ENCODE measurements at regions not wholly inside any gene's neighbourhood (a gene's known extent, or its start where the extent isn't known, plus 50 kb on each side); places are given as distances from the start of the nearest gene placed in this dataset.
"Not testable (repeated sequence)": the region's sequence is repeated elsewhere in the genome, so short reads cannot be mapped to it uniquely, and the experiment has no call there.

DNA sequence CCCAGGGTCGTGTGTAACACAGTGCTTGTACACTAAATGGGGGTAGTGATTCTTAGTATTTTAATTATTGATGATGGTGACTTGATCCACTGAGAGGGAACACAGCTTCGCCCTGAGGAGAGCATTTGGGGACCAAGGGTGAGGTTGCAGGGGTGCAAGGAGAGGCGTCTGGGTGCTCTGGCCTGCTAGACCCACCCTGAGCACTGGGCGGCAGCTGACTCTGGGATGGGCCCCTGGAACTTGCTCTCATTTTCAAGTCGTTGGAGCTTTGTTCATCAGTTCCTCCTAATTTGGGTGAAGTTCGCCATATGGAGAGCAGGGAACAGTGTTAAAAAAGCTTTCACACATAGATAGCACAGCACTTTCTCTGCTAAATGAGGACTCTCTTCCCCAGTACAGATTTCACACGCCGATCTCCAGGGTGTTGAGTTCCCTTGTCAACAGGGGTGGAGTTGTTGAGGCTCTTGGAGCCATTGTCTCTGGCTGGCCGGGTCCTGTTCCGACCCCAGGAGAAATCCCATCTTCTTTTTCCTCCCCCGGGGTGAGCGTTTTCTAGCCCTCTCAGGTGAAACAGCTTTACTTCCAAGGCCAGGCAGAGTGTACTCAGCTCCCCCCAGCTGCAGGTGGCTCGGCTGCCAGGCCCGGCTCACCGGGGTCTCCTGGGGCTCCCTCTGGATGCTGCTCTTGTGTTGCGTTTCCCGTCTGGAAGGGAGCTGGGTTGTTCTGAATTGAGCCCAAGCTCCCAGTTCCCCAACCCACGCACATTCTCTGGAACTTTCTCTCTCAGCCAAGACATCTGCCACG lies 367.4 kb downstream of the RPS6KC1 start:
- no peak for DNase-seq

DNA sequence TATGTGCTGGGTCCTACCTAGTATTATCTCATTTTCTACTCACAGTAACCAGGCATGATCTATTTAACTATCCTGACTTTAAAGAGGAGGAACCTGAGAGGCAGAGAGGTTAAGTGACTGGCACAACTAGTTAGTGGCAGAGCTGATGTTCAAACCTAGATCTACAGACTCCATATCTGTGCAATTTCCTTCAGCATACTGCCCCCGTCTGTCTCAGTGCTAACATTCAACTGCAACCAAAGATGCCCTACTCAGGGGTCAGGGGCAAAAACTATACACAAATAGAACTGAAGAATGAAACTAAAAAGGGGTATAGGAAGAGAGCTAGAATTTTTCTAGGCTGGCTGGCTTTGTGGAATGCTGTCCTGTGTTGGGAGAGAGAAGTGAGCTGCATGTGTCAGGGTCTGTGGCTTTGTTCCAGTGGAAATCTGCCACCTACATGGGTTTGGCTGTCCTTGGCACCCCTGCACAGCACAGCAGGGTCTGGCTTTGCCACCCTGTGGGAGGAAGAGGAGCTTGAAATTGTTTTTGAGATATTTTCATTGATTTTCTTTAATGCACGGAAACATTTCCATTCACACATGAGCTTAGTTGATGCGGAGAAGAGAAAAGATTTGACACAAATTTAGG lies 368.5 kb downstream of the RPS6KC1 start:
- no peak for DNase-seq

DNA sequence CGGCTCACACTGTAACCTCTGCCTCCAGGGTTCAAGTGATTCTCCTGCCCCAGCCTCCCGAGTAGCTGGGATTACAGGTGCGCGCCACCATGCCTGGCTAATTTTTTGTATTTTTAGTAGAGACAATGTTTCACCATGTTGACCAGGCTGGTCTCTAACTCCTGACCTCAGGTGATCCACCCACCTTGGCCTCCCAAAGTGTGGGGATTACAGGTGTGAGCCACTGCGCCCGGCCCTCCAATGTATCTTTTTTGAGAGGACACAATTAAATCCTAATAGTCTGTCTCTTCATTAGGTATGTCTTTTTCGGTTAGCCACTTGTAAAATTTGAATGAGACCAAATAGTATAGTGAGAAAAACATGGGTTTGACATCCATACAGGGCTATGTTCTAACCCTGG lies 370.1 kb downstream of the RPS6KC1 start:
- DNase-seq = not testable (repeated sequence)

DNA sequence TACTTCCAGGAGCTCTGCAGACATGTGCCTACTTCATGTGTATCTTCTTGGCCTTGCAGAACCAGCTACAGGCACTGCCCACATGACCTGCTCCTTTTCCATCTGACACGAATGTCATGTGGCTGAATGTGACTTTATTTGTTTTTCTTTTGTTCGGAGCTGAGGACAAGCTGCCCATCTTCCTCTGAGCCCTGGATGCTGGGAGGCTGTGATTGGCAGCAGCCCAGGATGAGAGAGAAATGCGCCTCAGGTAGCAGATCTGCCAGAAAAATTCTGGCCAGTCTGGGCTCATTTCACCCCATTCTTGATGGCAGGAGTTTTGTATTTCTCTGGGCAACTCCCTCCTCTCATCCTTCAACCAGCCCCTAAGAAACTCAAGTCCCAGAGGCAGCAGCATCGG lies 372.0 kb downstream of the RPS6KC1 start:
- no peak for DNase-seq

DNA sequence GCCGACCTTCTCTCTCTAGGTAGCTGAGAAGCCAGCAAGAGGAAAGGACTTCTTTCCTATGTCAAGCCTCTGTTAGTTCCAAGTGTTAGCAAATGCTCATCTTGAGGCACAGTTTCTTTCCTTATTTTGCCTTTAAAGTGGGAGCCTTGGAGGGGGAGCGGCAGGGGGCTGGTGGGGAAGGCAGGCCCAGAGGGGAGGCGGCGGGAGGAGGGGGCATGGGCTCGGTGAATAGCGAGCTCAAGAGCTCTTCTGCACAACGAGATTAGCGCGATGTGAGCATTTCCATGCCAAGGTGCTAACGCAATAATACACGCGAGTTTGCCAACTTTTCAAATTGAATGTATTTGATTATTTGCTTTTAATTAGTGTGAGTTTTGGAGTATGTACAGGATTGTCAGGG lies 372.6 kb downstream of the RPS6KC1 start:
- no peak for DNase-seq

DNA sequence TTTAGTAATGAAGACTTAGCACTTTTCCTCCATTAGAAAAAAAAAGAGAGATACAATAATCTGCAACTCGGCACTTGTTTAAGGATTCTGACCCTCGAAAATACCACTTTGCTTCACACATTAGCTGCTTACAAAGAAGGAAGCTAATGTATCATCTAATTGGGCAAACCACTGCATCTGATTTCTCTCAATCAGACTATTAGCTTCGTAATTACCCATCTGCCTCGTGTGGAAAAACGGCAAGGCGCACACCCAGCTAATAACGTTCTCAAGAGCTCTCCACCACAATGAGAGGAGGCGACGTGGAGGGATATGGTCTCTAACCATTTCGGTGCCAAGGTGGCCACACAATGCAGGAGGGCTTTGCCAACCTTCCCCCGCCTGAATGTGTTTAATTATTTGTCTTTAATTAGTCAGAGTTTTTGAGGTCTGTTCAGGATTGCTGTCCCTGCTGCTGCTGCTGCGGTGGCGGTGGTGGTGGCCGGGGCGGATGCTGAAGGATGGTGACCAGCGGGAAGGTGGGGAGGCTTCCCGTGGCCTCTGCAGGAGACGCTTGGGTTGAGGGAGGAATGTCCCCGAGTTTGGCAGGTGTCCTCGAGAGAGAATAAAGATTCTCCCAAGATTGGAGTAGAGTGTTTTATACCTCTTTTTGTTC lies 374.5 kb downstream of the RPS6KC1 start:
- DNase-seq = no peak

DNA sequence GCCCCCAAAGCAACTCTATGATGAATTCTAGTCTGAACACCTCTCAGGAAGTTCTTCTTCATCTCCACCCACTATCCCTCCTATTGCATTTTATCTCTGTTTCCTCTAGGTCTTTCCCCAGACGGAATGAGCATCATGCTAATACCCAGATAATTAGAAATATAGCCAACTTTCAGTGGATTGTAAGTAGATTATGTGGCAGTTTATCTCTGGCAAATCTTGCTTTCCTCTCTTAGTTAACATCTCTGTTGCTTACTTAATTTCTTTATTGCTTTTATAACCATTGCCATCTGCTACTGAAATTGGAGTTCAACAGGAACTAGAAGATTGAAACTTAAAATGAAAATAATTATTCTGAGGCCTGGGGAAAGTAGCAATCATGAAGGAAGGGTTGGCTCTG lies 378.6 kb downstream of the RPS6KC1 start:
- DNase-seq = no peak

DNA sequence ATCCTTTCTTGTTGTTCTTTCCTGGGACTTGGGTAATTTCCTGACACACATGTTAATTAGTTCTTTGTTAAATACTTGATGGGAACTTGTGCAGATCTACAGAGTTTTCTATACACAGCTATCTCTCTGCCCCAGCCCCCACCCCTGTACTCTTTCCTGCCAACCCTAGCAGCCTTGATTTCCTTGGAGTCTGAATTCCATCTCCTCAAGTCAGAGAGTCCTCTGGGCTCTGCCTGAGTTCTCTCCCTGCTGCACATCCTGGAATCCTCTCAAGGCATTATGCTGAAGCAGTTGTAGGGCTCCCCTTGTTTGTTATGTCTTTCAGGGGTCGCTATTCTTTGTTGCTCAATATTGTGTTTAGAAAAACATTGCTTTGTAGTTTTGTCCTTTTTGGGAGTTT lies 384.7 kb downstream of the RPS6KC1 start:
- no peak for DNase-seq

DNA sequence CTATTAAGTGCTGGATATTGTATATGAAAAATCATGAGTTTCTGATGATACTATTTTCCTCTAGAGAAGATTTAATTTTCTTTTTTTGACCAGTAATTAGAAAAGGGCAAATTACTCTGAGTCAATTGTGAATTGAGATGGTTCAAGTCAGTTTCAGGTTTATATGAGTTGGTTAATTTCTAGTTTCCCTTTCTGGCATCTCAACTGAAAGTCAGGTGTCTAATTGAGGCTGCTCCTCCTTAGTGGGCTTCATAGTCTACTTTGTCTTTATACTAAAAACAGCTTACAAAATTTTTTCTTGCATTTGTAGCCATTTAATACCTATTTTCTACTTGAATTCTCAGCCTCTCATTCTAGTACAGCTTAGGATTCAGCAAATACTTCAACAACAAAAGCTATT lies 387.3 kb downstream of the RPS6KC1 start:
- no peak for DNase-seq

DNA sequence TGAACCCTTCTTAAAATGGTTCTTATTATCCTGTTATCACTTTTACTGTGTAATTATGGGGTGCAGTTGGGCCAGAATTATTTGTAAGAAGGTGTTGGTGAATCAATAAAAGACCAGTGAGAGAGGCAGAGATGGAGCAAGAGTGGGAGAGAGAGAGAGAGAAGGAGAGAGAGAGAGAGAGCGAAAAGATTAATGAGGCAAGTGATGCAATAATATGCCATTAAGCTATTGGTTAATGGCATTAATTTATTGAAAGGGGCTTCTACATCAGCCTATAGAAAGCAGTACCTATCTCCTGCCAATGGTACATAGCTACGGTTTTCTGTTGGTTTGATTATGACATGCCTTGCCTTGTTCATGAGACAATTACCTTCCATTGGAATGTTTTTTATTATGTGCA lies 388.7 kb downstream of the RPS6KC1 start:
- DNase-seq = no peak

DNA sequence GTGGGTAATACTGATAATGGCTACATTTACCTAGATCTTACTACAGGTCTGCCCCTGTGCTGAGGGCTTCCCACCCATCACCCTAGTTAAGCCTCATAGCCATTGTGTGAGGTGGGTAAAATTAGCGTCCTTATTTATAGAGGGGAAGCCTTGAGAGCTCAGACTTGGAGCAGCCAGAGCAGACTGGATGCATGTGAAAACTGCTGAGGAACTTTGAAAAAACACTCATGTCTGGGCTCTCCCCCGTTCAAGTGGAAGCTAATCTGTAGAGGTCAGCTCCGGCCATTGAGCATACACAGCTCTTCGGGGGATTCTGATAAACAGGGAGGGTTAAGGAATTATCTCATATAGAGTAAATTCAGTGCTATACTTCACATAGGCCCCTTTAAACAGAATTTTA lies 389.7 kb downstream of the RPS6KC1 start:
- no peak for DNase-seq

DNA sequence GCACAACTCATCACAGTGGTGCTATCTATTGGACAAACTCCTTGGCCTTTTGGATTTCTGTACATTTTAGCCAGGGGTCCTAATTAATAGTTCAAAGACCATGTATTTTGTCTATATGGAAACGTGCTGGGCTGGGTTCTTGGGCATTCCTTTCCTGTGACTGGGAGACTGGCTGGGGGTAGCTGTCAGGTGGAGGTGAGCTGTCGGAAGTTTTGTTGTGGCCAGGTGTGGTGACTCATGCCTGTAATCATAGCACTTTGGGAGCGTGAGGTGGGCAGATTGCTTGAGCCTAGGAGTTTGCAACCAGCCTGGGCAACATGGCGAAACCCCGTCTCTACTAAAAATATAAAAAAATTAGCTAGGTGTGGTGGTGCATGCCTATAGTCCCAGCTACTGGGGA lies 392.4 kb downstream of the RPS6KC1 start:
- no peak for DNase-seq

DNA sequence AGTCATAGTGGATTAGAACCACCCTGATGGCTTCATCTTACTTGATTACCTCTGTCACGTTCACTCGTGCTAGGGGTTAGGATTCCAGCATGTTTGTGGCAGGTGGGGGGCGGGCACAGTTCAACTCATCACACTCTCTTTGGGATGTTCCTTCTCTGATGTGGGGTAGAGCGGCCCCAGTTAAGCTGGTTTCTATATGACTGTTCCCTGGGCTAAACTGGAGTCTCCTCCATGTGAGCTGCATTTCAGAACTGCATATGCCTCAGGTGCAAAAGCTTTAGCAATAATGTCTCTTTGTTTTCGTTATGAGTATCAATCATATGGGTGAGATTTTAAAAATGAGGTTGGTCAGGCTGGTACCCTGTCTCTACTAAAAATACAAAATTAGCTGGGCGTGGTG lies 393.2 kb downstream of the RPS6KC1 start:
- DNase-seq = no peak

DNA sequence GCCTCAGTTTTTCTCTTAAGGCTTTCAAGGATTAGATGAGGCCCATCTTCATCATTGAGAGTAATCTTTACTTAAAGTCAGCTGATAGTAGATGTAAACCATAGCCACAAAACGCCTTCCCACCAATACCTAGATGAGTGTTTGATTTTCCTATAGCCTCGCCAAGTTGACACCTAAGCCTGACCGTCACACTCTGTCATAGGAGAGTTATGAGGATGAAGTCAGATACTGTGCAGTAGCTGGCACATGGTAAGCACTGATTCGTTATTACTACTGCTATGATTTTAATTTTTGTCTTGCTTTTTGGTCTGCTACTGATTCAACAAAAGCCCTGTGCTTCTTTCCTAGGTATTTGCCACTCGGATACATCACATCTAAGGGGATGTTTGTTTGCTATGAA lies 395.5 kb downstream of the RPS6KC1 start:
- DNase-seq = no peak

DNA sequence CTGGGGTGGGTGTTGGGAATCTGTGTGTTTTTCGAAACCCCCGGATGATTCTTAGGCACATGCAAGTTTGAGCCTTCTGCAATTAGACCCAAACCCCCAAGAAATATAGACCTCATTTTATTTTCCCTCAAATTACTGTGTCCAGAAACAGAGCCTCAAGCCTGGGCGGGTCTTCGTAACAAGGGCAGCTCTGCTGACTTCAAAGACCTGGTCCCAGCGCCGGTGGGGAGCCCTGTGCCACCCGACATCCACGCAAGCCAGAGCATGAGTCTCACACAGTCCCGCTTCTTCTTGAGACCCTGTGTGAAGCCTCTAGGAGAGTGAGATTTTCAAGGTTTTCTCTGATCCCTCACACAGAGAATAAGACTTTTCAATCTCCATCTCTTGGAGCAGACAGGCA lies 397.3 kb downstream of the RPS6KC1 start:
- no peak for DNase-seq

DNA sequence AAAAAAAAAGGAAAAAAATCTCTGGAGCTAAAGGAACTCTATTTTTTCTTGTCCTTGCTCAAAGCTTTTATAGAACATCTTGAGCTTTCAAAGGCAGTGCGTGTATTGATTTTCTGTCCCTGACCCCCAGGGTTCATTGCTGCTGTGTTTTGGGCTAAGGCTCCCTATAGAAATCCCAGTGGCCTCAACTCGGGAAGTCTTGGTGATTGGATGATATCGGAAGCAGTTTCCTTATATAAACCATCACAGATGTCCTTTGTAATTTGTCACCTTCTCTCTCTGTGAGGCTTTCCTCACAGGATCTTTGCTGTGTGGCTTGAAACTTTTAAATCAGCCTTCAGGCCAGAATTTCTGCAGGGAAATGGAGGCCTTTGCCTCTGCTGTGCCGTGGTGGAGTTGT lies 397.7 kb downstream of the RPS6KC1 start:
- no peak for DNase-seq

DNA sequence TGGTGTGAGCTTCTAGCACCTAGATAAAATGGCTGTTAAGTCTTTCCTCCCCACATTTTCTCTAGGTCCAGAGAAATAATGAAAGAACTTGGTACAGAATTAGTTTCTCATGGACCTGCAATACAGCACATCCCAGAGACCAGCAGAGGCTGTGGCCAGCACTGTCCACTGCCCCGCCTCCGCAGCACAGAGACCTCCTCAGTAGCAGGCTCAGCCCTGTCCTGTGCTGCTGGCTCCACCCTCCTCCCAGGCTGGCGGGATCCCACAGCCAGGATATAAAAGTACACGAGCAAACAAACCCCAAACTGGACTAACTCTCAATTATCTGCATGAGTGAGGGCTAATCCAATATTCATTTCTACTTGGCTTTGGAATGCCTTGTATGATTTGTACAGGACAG lies 401.5 kb downstream of the RPS6KC1 start:
- DNase-seq = no peak

DNA sequence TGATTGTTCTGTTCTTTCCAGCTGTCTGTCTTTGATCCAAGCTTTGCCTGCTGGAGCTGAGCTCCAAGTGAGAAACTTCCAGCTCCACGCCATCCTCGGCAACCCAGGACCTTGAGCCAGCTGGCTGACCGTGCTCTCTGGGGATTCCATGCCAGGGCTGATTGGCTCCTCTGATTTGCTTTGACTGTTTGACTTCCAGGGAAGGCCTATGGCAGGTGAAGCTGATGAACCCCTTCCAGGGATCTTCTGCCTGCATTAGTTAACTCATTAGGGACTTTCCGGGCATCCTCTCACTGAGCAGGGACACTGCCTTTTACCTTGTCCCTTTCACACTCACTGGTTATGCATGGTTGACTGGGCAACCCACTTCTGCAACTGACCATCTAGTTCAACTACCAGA lies 406.1 kb downstream of the RPS6KC1 start:
- DNase-seq = no peak

DNA sequence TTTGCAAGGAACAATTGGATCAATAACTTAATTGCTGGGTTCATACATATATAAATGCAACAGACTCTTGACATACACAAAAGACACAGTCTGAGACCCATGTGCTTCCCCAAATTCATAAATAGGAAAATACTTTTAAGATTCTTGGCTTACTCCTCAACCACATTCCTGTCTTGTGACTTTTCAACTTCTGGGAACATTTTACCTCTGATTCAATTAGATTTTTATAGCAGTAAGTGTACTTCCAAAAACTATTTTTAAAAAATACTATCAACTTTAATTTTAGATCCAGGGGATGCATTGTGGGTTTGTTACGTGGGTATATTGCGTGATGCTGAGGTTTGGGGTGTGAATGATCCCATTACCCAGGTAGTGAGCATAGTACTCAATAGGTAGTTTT lies 406.7 kb downstream of the RPS6KC1 start:
- no peak for DNase-seq

DNA sequence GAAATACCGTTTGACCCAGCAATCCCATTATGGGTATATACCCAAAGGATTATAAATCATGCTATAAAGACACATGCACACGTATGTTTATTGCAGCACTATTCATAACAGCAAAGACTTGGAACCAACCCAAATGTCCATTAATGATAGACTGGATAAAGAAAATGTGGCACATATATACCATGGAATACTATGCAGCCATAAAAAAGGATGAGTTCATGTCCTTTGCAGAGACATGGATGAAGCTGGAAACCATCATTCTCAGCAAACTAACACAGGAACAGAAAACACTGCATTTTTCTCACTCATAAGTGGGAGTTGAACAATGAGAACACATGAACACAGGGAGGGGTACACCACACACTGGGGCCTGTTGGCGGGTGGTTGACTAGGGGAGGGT lies 411.3 kb downstream of the RPS6KC1 start:
- DNase-seq = not testable (repeated sequence)

DNA sequence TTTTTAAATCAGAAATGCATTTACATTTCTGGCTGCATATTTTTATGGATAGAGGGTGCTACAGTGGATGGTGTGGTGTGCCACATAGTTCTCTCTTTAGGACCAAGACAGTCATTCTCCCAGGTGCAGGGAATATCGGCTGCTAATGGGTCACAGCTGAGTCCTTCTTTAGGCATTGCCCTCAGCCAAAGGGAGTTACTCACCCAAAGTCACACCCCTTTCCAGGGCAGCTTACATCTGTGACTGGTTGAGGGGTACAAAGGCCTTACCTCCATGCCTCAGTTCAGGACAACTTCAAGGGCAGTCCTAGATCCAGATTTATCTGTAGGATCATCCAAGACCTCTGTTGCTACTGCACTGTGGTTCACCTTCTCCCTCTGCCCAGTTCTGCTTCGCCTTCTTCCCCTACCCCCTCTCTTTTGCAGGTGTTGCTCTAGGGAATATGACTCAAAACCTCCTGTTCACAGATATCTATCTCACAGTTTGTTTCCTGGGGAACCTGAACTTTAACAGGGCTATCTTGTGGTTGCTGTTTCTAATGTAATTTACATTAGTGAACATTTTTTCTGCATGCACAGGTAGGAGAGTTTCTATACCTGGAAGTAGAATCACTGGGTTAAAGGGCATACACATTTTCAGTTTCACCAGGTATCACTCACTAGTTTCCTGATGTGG lies 413.9 kb downstream of the RPS6KC1 start:
- no peak for DNase-seq

DNA sequence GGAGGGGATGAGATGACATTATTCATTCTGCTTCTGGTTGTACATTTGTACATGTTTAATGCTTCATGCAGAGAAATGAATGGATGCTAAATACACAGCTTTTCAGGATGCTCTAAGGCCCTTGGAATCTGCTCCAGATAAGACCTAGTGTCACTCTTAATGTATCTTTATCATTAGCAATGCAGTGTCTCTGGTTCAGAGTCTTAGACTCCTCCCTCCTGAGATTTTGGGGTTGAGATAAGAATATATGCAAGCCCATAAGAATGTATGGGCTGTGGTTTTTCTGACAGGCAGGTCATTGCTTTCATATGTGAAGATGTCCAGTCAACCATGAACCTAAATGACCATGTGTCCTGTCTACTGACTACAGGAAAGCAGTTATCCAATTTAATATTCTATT lies 415.5 kb downstream of the RPS6KC1 start:
- DNase-seq = no peak

DNA sequence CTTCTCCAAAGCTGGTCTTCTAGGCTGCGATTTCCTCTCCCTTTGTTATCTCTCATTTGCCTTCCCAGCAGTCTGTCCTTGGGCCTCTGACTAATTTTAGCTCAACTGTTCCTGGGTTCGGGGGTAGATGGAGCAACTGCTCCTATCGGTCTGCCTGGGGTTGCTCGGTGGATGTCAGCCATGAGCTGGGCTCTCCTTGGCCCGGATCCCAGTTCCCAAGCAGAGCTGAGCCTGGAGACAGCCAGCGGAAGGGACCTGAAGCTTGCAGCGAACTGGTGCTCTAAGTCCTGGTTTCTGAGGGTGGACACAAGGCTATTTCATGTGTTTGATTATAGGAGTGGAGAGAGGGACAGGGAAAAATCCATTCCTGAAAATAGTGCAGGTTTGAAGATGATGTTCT lies 423.0 kb downstream of the RPS6KC1 start:
- DNase-seq = no peak

DNA sequence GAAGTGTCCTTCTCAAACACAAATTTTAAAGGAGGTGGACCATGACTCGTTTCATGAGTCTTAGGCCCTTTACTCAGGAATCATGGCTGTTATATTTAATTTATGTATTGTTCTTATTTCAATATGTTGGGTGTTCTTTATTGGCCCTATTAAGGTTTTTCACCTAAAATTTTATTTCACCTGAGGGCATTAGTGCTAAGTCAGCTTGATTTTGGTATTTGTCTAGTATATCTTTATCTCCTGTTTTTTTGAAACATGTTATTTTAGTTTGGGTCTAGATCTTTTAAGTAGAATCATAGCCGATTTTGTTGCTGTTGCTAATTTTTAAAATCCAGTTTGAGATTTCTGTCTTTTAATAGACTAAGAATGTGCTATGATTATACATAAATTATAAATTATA lies 430.4 kb downstream of the RPS6KC1 start:
- no peak for DNase-seq
